8988T (cell line): ENCODE measurements at regions not wholly inside any gene's neighbourhood (a gene's known extent, or its start where the extent isn't known, plus 50 kb on each side); places are given as distances from the start of the nearest gene placed in this dataset.
"Not testable (repeated sequence)": the region's sequence is repeated elsewhere in the genome, so short reads cannot be mapped to it uniquely, and the experiment has no call there.

ENCODE experiments used
- DNase-seq: peaks from one replicate; pipeline ENCODE4 v3.0.0; 2011

GRCh38 chr14:31911160-31911559, 165.9 kb upstream of the ARHGAP5 start:
- DNase-seq: no peak

- DNase-seq: no peak
Observed at GRCh38 chr14:31913370-31913769, 163.7 kb upstream of the ARHGAP5 start.

GRCh38 chr14:31918289-31918688, 158.8 kb upstream of the ARHGAP5 start:
- DNase-seq: not testable (repeated sequence)

GRCh38 chr14:31920001-31920400, 157.1 kb upstream of the ARHGAP5 start:
- no peak for DNase-seq

- DNase-seq: no peak
Observed at GRCh38 chr14:31920989-31921650, 156.0 kb upstream of the ARHGAP5 start.

- no peak for DNase-seq
Observed at GRCh38 chr14:31921721-31922120, 155.4 kb upstream of the ARHGAP5 start.

- DNase-seq: no peak
Observed at GRCh38 chr14:31926123-31926522, 151.0 kb upstream of the ARHGAP5 start.

- no peak for DNase-seq
Observed at GRCh38 chr14:31926652-31927347, 150.3 kb upstream of the ARHGAP5 start.

GRCh38 chr14:31927348-31927832, 149.7 kb upstream of the ARHGAP5 start:
- peak; percentile 34 for DNase-seq

- DNase-seq: no peak
Observed at GRCh38 chr14:31930070-31930469, 147.0 kb upstream of the ARHGAP5 start.

- no peak for DNase-seq
Observed at GRCh38 chr14:31930493-31931240, 146.4 kb upstream of the ARHGAP5 start.

GRCh38 chr14:31932675-31933074, 144.4 kb upstream of the ARHGAP5 start:
- no peak for DNase-seq

GRCh38 chr14:31933716-31934115, 143.4 kb upstream of the ARHGAP5 start:
- no peak for DNase-seq

- no peak for DNase-seq
Observed at GRCh38 chr14:31934767-31935266, 142.3 kb upstream of the ARHGAP5 start.

- DNase-seq: no peak
Observed at GRCh38 chr14:31935391-31935790, 141.7 kb upstream of the ARHGAP5 start.

- no peak for DNase-seq
Observed at GRCh38 chr14:31936115-31936514, 141.0 kb upstream of the ARHGAP5 start.

- peak; percentile 24 for DNase-seq
Observed at GRCh38 chr14:31937730-31938346, 139.3 kb upstream of the ARHGAP5 start.

GRCh38 chr14:31939934-31940333, 137.2 kb upstream of the ARHGAP5 start:
- DNase-seq: no peak

- DNase-seq: no peak
Observed at GRCh38 chr14:31941487-31941886, 135.6 kb upstream of the ARHGAP5 start.

- DNase-seq: no peak
Observed at GRCh38 chr14:31942166-31942841, 134.8 kb upstream of the ARHGAP5 start.

GRCh38 chr14:31943217-31943799, 133.8 kb upstream of the ARHGAP5 start:
- no peak for DNase-seq

- DNase-seq: no peak
Observed at GRCh38 chr14:31943861-31944255, 133.2 kb upstream of the ARHGAP5 start.
